GM18858 (cell line): ENCODE measurements at regions not wholly inside any gene's neighbourhood (a gene's known extent, or its start where the extent isn't known, plus 50 kb on each side); places are given as distances from the start of the nearest gene placed in this dataset.

Source experiments
- ATAC-seq: cut with Tn5 transposase; IDR thresholded peaks from one replicate; pipeline ENCODE4 v1.9.1; 2021; ENCODE audit not compliant: unreplicated experiment

GRCh38 chr6:151753581-151753980, 53.9 kb upstream of the ESR1 start:
- ATAC-seq: no peak

- peak; percentile 96 for ATAC-seq
Measured at GRCh38 chr6:151757506-151757955, 50.0 kb upstream of the ESR1 start.
